ENCODE measurements at regions not wholly inside any gene's neighbourhood (a gene's known extent, or its start where the extent isn't known, plus 50 kb on each side); places are given as distances from the start of the nearest gene placed in this dataset.
"Not testable (repeated sequence)": the region's sequence is repeated elsewhere in the genome, so short reads cannot be mapped to it uniquely, and the experiment has no call there.

DNA sequence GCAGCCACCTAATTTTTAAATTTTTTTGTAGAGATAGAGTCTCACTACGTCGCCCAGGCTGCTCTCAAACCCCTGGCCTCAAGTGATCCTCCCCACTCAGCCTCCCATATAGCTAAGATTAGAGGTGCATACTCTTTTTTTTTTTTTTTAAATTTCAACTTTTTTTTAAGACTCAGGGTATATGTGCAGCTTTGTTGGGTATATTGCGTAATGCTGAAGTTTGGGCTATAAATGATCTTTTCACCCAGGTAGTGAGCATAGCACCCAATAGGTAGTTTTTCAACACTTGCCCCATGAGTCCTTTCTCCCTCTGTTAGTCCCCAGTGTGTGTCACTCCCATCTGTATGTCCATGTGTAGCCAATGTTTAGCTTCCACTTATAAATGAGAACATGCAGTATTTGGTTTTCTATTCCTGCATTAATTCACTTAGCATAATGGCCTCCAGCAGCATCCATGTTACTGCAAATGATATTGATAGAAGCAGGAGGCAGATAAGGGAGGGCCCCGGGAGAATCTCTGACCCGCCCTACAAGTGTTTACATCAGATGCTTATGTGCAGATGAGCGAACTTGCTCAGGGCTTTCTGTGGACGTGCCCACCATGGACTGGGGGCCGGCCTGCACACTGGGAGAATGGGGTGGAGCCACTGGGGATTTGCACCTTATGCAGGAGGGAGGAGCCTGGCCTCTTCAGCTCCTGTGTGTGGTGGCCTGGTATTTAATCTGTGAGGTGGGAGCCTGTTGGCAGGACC, 110.3 kb upstream of the ZKSCAN2 start:
- no peaks in the 10 kb centered on the region for H3K9me2 ChIP-seq (ENCODE audit: low read depth, low read length)
- H3K27me3 ChIP-seq (ENCODE audit: insufficient read depth, low read length), result no peaks in the 10 kb centered on the region
- no peak overlapping the region for H3K4me2 ChIP-seq (ENCODE audit: low read length)
- no peak overlapping the region for H3K9ac ChIP-seq (ENCODE audit: low read length)
- H3K4me1 ChIP-seq (ENCODE audit: insufficient read depth, low read length, severe bottlenecking), result no peaks in the 10 kb centered on the region
- no peaks in the 10 kb centered on the region for H3K9me3 ChIP-seq (ENCODE audit: low read length)
- H2AFZ ChIP-seq (ENCODE audit: low read length), result no peak overlapping the region
- no peaks in the 10 kb centered on the region for H4K20me1 ChIP-seq (ENCODE audit: insufficient read depth, low read length)
- H3K79me2 ChIP-seq (ENCODE audit: insufficient read depth, low read length), result no peaks in the 10 kb centered on the region
- H3K36me3 ChIP-seq (ENCODE audit: insufficient read depth, low read length), result no peaks in the 10 kb centered on the region
- H3F3A ChIP-seq (ENCODE audit: insufficient read depth, low read length), result no peaks in the 10 kb centered on the region
- no peak overlapping the region for H3K4me3 ChIP-seq (ENCODE audit: low read depth, low read length, poor library complexity, severe bottlenecking)
- no peak overlapping the region for H3K27ac ChIP-seq (ENCODE audit: low read depth, low read length, poor library complexity, severe bottlenecking)
- no peak for TF ChIP-seq EZH2 (IDR thresholded peaks at IDR 0.05; ENCODE audit: borderline replicate concordance, low read length)
- TF ChIP-seq, protein P1, sequence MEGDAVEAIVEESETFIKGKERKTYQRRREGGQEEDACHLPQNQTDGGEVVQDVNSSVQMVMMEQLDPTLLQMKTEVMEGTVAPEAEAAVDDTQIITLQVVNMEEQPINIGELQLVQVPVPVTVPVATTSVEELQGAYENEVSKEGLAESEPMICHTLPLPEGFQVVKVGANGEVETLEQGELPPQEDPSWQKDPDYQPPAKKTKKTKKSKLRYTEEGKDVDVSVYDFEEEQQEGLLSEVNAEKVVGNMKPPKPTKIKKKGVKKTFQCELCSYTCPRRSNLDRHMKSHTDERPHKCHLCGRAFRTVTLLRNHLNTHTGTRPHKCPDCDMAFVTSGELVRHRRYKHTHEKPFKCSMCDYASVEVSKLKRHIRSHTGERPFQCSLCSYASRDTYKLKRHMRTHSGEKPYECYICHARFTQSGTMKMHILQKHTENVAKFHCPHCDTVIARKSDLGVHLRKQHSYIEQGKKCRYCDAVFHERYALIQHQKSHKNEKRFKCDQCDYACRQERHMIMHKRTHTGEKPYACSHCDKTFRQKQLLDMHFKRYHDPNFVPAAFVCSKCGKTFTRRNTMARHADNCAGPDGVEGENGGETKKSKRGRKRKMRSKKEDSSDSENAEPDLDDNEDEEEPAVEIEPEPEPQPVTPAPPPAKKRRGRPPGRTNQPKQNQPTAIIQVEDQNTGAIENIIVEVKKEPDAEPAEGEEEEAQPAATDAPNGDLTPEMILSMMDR (IDR thresholded peaks at IDR 0.05; ENCODE audit: low read length), result no peak

DNA sequence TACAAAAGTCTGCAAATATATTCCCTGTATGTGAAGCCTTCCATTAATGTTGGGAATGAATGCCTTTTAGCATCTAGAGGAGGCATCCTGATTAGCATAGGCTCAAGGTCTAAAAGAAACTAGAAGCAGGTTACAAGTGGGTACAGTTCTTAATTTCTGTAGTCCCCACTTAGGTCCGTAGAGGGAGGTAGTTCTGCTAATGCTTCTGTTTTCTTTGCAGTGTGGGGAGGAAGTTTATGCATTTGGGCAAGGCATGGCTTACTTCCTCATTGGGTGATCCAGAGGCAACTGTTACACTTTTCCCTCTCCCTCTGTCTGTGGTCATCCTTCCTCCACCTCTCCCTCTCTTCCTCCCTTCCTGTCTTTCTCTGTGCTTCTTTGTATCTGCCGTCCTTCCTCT, 108.4 kb upstream of the ZKSCAN2 start:
- H3K9me3 ChIP-seq (ENCODE audit: low read length), result no peaks in the 10 kb centered on the region
- TF ChIP-seq, protein P1 (IDR thresholded peaks at IDR 0.05; ENCODE audit: low read length), result no peak; the same call in 1 of the 2 replicates
- TF ChIP-seq EZH2 (IDR thresholded peaks at IDR 0.05; ENCODE audit: borderline replicate concordance, low read length), result no peak
- no peaks in the 10 kb centered on the region for H3K79me2 ChIP-seq (ENCODE audit: insufficient read depth, low read length)
- no peak overlapping the region for H3K27ac ChIP-seq (ENCODE audit: low read depth, low read length, poor library complexity, severe bottlenecking)
- H3F3A ChIP-seq (ENCODE audit: insufficient read depth, low read length), result no peaks in the 10 kb centered on the region
- no peaks in the 10 kb centered on the region for H3K9me2 ChIP-seq (ENCODE audit: low read depth, low read length)
- no peak overlapping the region for H3K4me3 ChIP-seq (ENCODE audit: low read depth, low read length, poor library complexity, severe bottlenecking)
- H4K20me1 ChIP-seq (ENCODE audit: insufficient read depth, low read length), result no peaks in the 10 kb centered on the region
- no peak overlapping the region for H3K4me2 ChIP-seq (ENCODE audit: low read length)
- no peaks in the 10 kb centered on the region for H3K4me1 ChIP-seq (ENCODE audit: insufficient read depth, low read length, severe bottlenecking)
- H3K9ac ChIP-seq (ENCODE audit: low read length), result no peak overlapping the region
- no peak overlapping the region for H2AFZ ChIP-seq (ENCODE audit: low read length)
- no peaks in the 10 kb centered on the region for H3K36me3 ChIP-seq (ENCODE audit: insufficient read depth, low read length)
- no peaks in the 10 kb centered on the region for H3K27me3 ChIP-seq (ENCODE audit: insufficient read depth, low read length)

DNA sequence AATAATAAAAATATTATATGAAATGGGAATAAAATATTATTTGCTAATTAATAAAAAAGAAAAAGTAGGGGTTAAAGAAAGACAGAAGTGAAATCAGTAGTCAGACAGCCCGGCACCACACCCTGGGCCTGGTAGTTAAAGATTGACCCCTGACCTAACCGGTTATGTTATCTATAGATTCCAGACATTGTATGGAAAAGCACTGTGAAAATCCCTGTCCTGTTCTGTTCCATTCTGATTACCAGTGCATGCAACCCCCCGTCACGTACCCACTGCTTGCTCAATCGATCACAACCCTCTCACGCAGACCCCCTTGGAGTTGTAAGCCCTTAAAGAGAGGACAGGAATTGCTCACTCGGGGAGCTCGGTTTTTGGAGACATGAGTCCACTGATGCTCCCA, 101.9 kb upstream of the ZKSCAN2 start:
- not testable (repeated sequence) for H3K4me2 ChIP-seq (ENCODE audit: low read length); H4K20me1 ChIP-seq (ENCODE audit: insufficient read depth, low read length); H3F3A ChIP-seq (ENCODE audit: insufficient read depth, low read length); H2AFZ ChIP-seq (ENCODE audit: low read length); H3K9ac ChIP-seq (ENCODE audit: low read length); H3K9me2 ChIP-seq (ENCODE audit: low read depth, low read length); H3K4me3 ChIP-seq (ENCODE audit: low read depth, low read length, poor library complexity, severe bottlenecking); H3K27ac ChIP-seq (ENCODE audit: low read depth, low read length, poor library complexity, severe bottlenecking); H3K27me3 ChIP-seq (ENCODE audit: insufficient read depth, low read length); H3K4me1 ChIP-seq (ENCODE audit: insufficient read depth, low read length, severe bottlenecking); H3K9me3 ChIP-seq (ENCODE audit: low read length); H3K36me3 ChIP-seq (ENCODE audit: insufficient read depth, low read length); H3K79me2 ChIP-seq (ENCODE audit: insufficient read depth, low read length)

DNA sequence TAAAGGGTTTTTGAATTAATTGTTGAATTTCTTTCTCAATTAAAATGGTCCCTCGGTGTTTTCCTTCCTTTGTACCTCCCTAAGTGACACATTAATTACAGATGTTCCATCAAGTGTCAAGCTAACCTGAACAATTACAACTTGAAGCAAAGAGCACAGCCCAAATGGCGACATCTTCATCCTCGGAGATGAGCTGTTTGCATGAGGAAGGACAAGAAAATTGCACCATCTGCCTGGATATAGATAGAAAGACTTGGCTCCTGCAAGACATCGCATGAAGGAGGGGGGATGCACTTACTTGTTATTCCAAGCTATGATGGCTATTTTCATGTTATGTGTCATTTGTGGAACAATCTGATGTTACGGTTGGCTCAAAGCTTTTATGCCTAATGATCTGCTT, 86.4 kb upstream of the ZKSCAN2 start:
- no peak for TF ChIP-seq EZH2 (IDR thresholded peaks at IDR 0.05; ENCODE audit: borderline replicate concordance, low read length)
- TF ChIP-seq, protein P1 (IDR thresholded peaks at IDR 0.05; ENCODE audit: low read length), result no peak

More for the DNA sequence above, 86.4 kb upstream of the ZKSCAN2 start:
- H3K27me3 ChIP-seq (ENCODE audit: insufficient read depth, low read length), result no peaks in the 10 kb centered on the region
- no peaks in the 10 kb centered on the region for H3K36me3 ChIP-seq (ENCODE audit: insufficient read depth, low read length)
- no peaks in the 10 kb centered on the region for H3K9me3 ChIP-seq (ENCODE audit: low read length)
- H3K4me1 ChIP-seq (ENCODE audit: insufficient read depth, low read length, severe bottlenecking), result no peaks in the 10 kb centered on the region
- no peaks in the 10 kb centered on the region for H3K79me2 ChIP-seq (ENCODE audit: insufficient read depth, low read length)
- no peak overlapping the region for H3K27ac ChIP-seq (ENCODE audit: low read depth, low read length, poor library complexity, severe bottlenecking)
- no peak overlapping the region for H3K9ac ChIP-seq (ENCODE audit: low read length)
- no peaks in the 10 kb centered on the region for H4K20me1 ChIP-seq (ENCODE audit: insufficient read depth, low read length)
- no peak overlapping the region for H2AFZ ChIP-seq (ENCODE audit: low read length)
- no peaks in the 10 kb centered on the region for H3K9me2 ChIP-seq (ENCODE audit: low read depth, low read length)
- no peak overlapping the region for H3K4me2 ChIP-seq (ENCODE audit: low read length)
- H3K4me3 ChIP-seq (ENCODE audit: low read depth, low read length, poor library complexity, severe bottlenecking), result no peak overlapping the region
- no peaks in the 10 kb centered on the region for H3F3A ChIP-seq (ENCODE audit: insufficient read depth, low read length)
